ENCODE measurements at regions not wholly inside any gene's neighbourhood (a gene's known extent, or its start where the extent isn't known, plus 50 kb on each side); places are given as distances from the start of the nearest gene placed in this dataset.

DNA sequence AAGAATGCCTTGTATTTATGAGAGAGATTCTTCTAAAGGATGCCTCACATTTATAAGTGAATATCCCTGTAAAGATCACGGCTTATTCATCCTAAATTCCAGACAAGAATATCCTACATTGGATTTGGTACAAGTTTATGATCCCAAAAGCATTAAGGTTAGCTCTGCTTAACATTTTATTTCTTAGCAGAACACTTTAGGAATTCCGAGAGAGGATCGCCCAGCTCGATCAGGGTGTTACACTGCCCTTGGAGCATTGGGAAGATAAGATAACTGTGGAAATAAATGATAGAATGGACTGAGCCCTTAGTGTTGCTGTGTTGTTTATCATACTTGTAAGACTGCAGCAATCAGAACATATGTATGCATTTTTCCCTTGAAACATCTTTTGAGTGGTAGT lies 223.0 kb upstream of the CDIN1 start:
- no peak for DNase-seq (ENCODE audit: low spot score)

DNA sequence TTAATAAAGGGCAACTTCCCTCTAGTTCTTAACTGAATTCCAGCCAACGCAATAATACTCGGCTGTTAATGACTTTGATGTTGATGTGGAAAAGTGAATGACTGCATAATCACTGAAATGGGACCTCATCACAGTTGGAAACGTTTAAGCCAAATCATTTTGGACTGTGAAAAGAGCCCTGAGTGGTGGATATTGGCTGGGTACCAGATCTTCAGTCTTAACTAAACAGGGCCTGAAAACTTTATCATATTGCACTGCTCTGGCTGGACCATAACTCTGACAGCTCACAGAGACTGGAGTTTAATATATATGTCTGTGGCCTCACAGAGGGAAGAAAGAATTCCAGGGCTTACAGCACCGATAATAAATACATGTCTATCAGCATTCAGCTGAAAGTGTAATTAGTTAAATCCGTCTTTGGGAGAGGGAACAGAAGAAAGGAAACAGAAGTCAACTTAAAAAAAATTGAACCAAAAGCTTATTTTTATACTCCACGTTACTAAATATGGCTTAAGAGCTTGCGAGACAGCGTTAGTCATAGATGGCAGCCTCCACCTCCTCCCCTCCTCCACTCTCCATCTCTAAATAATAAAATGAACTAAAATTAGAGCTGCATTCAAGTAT lies 222.3 kb upstream of the CDIN1 start:
- DNase-seq (ENCODE audit: low spot score), result peak; percentile 73

DNA sequence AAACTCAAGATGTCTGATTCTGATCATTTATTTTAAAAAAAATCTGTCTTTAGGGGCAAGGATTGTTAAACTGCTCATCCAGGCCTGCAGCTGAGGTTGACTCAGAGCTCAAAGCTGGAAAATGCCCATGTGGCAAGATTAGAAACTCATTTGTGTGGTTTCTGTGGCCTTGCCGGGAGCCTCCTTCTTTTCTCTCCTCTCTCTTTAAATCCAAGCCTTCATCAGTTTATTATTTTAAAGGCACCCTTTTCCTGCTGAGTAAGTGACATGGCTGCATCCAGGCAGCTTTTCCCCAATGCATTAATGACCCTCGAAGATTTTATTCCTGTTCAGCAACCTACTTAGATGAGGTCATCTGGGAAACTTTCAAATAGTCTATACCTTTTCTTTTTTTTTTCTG lies 221.3 kb upstream of the CDIN1 start:
- no peak for DNase-seq (ENCODE audit: low spot score)

DNA sequence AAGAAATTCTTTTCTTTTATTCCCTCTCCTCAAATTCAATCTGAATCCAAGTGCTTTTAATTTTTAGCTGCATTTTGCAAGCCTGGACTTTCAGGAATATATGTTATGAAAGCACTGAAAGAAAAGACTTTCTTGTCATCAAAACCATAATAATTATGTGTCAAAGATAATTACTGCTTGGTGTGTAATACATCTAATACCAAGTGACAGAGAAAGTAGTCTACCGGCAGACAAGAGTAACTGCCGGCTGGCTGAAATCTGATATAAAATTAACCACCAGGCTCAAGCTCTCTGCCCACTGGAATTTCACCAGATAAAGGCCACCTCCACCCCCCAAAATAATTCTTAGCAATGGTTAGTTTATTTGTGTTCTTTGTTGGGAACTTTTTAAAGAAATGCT lies 220.9 kb upstream of the CDIN1 start:
- no peak for DNase-seq (ENCODE audit: low spot score)

DNA sequence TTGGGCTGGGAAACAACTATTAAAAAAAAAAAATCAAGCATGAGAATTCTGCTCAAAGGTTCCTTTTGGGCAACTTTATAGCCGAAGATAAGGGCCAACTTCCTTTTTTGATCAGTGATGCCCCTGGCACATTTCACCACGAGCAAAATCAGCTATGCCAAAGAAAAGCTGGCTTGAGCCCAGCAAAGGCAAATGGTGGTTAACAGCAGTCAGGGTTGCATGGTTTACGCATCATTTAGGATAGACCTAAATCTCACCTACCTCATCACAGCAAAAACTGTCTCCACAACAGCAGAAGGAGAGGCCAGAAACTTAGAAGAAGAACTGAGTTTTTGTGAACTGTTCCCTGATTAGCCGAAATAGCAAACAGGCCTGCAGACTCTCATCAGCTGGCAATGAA lies 220.1 kb upstream of the CDIN1 start:
- DNase-seq (ENCODE audit: low spot score), result no peak

DNA sequence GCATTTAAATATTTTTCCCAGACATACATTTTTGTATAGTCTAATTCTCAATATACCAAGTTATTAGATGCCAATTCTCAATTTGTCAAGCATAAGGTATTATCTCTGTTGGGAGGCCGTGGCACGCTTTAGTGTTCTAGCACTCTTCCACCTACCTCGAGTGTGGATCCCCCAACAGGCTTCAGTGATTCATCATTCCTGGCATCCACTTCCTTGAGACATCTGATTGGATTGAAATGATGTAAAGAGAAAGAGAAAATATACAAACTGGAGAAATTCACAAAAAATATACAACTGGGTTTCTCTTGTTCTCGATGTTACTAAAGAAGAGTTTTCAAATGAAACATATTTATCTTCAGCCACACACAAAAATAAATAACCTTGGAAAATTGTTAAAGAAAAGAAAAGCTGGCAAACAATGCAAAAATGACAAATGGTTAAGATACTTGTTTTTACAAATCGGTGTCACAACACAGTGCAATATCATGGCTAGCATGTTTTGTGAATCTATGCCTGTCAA lies 218.0 kb upstream of the CDIN1 start:
- peak; percentile 76 for DNase-seq (ENCODE audit: low spot score)

DNA sequence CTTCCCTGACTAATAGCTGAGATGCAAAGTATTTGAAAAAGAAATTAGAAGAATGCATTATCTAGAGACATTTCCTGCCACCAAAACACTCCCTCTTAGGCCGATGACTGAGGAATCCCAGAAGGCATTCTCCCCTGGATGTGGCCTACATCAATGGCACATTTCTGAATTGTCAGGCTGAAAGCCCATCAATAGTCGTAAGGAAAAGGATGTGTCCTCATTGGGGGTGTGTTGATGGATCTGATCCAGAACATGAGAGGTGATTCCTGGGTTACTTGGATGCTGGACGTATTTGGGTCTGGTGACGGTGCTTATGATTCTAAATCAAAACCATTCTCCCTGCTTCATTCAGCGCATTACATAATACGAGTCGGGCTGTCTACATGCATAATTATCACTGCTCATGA lies 216.9 kb upstream of the CDIN1 start:
- DNase-seq (ENCODE audit: low spot score), result no peak

DNA sequence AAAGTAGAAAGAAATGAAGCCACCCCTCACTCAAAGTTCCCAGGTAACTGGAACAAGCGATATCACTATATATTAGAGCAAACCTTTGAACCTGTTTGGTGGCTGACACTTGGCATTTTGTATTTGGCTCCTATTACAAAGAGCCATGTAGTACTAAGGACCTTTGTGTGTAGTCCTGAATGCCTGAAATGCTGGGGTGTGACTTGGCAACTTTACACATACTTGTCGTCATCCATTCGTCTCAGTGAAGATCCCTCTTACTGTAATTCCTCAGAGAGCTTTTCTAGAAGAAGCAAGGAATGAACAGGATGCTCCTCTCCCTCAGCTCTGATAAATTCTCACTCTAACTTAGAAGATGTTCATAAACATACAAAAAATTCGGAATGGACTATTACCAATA lies 216.1 kb upstream of the CDIN1 start:
- no peak for DNase-seq (ENCODE audit: low spot score)

DNA sequence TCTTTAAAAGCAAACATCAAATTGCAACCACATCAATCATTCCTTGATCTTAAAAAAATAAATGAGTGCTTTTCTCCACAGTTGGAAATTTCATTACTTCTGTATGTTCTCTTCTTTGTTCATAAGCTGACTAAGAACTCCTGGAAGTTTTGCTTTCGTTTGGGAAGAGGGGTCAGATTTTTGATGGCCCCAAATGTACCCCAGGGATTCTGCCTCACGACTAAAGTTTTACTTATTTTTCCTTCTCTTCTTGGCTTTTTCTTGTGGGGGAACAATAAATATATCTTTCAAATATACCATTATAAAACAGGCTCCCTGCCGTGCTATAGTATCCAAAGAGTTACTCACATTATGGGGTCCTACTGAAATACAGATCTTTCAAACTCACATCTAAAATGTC lies 215.0 kb upstream of the CDIN1 start:
- DNase-seq (ENCODE audit: low spot score), result no peak

DNA sequence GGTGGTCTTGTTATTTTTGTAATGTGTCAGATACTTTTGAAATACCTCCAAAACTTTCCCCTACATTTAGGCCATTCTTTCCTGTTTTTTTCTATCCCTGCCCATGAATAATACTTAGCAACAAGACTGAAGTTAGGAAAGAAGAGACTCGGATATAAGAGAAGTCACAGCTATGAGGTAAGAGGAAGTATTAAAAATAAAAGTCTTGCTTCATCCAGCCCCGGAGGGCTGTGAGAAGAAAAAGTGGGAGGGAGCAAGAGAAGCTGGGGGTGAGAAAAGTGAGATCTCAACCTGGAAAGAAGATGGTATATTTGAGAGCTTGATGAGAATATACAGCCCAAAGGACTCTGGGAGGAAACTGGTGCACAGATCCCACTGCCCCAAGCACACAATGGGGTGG lies 213.5 kb upstream of the CDIN1 start:
- DNase-seq (ENCODE audit: low spot score), result no peak

DNA sequence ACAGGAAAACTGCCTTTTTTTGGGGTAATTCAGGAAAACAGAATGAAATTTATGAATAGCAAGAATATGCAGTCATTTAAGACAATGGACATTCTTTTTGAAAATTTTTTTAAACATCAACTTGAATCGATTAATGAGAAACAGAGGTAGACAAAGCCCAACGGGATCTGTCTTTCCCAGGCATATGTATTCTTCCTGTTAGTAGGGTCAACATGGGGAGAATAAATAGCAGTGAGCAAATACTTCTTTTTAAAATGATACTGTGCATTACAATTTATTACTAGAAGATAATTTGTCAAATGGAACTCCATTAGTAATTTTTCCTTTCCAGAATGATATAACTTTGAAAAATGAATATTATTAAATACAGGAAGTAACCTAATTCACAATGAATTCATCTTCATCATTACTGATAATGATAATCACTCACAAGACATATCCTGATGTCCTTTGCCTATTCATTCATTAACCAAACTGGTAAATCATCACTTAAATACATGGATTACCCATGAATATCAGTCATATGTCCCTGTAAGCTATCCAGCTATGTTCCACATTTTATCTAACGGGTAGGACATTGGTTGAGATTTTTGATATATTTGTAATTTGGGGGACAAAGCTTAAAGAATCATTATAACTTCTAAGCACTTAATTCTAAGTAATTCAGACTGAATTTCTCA lies 209.2 kb upstream of the CDIN1 start:
- DNase-seq (ENCODE audit: low spot score), result no peak

DNA sequence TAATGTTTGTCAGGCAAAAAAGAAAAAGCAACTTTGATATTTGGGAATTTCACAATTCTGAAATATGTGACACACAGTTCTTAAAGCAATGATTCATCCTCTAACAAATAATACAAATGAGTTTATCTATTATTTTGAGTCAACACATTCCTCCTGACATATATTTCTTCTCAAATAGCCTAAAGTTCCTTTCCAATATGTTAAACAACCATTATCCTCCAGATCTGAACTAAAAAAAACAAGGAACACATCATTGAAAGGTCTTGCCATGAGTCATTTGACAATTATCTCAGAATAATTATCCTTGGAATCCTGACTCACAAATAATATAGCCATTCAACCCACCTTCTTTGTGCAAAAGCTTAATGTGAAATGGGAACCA lies 208.7 kb upstream of the CDIN1 start:
- peak; percentile 76 for DNase-seq (ENCODE audit: low spot score)

DNA sequence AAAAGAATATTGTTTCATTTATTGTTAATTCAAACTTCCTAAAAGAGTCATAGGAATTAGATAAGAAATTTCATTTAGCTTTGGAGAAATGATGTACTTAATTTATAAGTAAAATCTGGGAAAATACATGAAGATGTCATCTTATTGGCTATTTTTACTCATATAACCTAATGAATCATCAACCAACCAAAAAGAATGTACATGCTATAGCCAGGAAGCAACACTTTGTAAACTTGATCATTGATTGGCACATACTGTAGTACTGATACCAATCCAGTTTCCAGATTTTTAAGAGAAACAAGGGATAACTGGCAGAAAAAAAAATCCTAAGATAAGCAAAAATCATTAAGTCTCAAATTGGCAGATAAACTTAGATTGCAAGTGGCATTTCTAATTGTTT lies 207.9 kb upstream of the CDIN1 start:
- DNase-seq (ENCODE audit: low spot score), result peak; percentile 49

DNA sequence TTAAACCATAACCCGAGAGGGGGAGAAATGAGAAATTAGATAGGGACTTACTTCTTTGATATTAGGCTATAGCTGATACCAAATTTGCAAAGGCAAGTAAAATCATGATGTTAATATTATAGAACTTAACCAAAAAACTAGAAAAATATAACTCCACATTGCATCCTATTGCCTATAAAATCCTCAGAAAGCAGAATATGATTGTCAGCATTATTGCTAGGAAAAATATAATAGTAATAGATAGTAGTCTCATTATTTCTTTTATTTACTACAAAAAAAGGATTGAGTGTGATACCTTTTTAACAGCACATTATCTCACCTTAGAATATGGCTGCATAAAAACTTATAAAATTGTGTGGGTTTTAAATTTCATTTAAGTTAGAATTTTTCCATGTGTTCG lies 206.5 kb upstream of the CDIN1 start:
- no peak for DNase-seq (ENCODE audit: low spot score)

DNA sequence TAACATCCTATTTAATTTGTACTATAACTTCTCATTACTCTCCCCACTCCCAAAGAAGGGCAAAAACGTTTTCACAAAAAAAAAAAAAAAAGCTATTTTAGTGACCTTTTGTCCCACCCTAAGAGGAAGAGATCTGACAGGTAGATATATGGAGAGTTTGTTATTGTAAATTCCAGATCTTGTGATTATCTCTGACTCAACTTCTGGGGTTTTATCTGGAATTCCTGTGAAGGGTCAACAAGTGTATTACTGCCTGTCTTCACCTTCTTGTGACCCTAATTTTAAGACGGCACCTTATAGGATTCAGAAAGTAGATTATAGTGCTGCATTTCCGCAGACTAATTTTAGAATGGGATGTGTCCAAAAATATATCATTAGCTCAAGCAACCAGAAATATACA lies 205.9 kb upstream of the CDIN1 start:
- DNase-seq (ENCODE audit: low spot score), result peak; percentile 81

DNA sequence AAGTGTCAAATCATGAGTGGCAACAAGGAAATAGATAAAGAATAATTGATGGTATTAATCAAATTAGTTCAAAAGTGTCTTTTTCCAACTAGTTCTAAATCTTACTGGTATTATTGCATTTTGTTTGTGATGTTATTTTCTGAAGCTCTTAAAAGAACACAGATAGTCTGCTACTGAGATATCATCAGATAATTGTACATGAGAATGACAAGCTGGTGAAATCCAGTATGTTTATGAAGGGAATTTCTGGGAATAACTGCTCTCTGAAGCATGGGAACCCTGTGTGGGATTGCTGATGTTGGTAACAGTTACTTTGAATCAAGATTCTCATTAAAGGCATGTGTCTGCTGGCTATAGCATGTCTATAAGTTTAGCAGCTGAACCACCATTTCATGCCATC lies 190.3 kb upstream of the CDIN1 start:
- DNase-seq (ENCODE audit: low spot score), result no peak

DNA sequence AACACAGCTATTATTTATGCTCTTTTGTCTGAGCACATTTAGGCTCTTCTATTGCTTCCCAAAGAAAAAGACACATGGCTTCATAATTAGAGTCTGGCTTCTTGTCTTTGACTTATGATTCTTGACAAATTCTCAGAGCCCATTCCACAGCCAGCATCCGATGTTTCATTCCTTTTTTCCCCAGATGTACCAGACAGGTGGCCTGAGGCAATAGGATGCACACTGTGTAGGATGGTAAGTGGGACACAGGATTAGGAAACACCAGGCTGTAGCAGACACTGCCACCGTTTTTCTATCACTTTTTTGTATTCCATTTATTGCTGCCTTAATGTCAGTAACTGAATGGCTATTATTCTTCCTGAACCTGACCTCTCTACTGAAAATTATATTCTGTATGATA lies 188.9 kb upstream of the CDIN1 start:
- no peak for DNase-seq (ENCODE audit: low spot score)

DNA sequence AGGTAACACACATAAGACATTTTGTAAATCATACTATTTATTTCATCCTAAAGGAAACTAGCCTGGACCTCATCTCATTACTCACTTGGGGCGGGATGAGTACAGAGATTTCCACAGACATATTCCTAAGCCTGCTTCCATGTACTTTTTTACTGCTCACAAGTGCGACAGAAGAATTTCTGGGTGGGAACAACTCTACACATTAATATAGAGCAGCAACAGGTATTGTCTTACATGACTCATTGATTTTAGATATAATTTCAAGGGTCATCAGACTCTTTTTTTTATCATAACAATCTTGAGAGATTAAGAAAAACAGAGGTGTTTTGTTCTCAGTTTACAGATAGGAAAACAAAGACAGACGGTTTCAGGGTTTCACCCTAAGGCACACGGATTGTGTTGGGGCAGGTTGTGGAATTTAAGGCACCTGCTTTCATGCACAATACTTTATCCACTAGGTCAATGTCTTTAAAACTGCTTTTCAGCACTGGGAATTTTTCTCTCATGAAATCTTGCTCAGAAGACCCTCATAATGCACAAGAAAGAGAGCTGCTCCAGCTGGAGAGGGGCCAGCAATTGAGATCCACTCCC lies 186.7 kb upstream of the CDIN1 start:
- DNase-seq (ENCODE audit: low spot score), result no peak

DNA sequence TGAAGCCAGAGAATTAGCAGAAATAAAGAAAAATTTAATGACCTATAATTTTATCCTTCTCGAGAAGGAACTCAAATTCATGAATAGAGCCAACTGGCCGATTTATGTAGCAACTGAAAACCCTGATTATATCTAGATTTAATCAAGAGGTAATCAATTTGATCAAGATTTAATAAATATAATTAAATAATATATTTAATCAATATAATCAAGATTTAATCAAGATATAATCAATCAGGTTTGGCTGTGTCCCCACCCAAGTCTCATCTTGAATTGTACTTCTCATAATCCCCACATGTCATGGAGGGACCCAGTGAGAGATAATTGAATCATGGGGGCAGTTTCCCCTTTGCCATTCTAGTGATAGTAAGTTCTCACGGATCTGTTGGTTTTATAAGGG lies 181.2 kb upstream of the CDIN1 start:
- DNase-seq (ENCODE audit: low spot score), result no peak

DNA sequence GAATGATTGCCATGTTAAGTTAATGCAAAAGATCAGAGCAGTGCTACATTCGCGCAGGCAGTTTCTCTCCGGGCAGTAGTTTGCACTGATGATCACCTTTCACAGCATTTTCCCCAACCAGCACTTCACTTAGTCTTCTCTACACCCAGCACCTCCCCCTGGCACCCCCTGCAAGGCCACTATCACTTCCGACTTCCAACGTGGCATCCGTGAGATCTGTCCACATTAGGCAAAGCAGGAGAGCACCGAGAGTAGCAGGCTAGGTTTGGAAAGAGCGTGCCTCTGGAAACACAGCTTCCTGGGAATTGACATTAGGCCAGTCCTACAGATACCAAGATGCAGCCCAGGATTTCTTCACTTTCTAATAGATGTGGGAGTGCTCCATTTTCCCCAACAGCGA lies 180.2 kb upstream of the CDIN1 start:
- DNase-seq (ENCODE audit: low spot score), result no peak

DNA sequence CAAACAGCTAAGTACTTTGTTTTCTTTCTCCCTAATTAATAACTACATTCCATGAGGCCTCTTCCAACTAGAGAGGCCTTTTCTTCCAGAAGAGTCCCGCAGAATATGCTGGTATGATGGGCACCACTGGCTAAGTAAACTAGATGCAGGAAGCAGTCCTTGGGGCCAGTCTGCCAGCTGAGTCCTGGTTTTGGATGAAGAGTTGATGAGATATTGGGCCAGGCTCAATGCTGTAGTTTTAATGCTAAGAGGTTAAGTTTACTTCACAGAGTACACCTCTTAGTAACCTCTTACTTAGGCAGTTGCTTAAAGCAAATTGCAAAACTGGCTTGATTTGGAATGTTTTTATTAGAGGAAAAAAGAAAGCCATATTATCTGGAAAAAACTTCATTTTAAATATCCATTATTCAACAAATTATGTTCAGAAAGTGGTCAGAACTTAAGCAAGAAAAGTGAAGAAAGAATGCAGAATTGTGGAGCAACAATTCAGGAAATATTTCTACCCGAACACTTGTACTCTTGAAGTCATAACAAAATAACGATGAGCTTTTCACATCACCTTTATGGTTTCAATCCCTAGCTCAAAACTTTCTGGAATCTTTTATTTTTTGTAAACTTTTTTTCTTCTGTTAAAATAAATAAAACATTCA lies 178.4 kb upstream of the CDIN1 start:
- no peak for DNase-seq (ENCODE audit: low spot score)

DNA sequence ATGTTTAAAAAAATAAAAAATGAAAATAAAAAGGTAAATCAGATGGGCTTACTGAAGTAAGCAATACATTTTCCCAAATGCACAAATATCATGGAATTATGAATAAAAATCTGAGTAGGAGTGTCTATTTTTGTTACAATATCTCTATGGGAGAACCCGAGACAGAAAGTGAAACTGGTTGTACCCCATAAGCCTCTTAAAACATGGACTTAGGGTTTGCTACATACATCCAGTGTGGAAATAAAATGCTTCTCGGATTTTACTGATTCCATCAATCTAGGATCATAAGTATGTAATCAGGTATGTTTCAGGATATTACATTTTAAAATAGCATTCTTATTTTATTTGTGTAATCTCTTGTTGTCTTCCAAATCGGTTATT lies 177.8 kb upstream of the CDIN1 start:
- no peak for DNase-seq (ENCODE audit: low spot score)

DNA sequence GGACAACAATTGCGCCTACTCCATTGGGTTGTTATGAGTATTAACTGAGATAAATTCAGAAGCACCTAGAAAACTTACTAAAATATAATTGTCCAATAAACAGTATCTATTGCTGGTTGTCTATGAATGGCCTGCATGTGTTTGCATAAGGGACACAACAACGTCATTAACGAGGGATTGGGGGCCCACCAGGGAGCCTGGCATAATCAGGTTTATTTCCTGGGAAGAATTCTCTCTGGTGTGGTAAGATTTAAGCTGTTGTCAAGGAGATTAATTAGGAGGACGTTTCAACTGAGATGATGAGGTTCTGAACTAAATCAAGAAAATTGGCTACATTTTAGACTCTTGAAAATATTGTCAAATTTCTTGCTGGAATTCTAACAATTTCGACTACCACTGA lies 176.1 kb upstream of the CDIN1 start:
- DNase-seq (ENCODE audit: low spot score), result no peak

All from kidney capillary endothelial cell (primary cell).